22Rv1 (cell line): ENCODE measurements at regions not wholly inside any gene's neighbourhood (a gene's known extent, or its start where the extent isn't known, plus 50 kb on each side); places are given as distances from the start of the nearest gene placed in this dataset.

Experiments
- H3K27ac ChIP-seq: fragments of 450-650 bp; 2 replicates; pipeline ENCODE4 v1.5.1; 2017
- ZFX ChIP-seq: fragments of 450-650 bp; IDR thresholded peaks from 2 replicates; pipeline ENCODE4 v1.6.1; 2017; ENCODE audit warnings: antibody characterized with exemption, borderline replicate concordance
- TF ChIP-seq, protein P1 (sequence below): fragments of 450-650 bp; IDR thresholded peaks from 2 replicates; pipeline ENCODE4 v1.5.1; 2017; ENCODE audit warnings: mild to moderate bottlenecking

DNA sequence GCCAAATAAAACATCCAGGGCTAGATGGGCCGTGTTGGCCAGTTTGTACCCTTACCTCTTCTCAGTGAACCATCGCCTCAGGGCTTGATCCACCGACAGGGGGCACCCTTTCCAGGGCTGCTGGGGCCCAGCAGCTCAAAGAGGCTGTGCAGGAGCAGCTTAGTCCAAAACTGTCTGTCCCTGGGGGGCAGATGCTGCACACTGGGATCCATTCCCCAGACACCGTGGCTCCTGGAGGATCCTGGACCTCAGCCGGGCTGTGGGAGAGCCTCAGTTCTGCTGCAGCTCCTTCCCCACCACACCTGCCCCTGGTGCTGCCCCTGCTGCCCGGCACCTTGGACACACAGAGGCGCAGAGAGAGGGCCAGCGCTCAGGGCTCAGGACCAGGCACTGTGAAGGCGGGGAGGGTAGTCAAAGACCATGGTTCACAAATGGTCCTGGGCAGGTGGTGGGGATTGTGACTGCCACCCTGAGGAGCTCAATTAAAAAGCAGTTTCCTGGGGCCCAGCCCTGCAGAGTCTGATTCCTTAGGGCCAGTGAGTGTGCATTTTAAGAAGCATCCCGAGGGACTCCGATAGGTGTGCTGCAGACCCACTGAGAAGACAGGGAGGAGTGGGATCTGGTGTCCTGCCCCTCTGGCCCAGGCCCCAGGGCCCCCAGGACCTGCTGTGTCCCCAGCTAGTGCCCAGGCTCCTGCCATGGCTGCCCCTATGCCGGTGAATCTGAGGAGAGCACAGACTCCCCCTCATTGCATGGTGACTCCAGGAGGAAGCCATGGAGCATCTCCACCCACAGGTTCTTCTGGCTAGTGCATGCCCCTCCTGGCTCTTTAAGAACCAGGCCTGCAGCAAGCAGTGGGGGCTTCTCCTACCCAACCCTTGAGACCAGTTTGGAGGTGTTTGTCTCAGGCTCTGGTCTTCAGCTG is 86.5 kb upstream of the PRR20G start:
- TF ChIP-seq ZFX, result no peak
- TF ChIP-seq, protein P1, sequence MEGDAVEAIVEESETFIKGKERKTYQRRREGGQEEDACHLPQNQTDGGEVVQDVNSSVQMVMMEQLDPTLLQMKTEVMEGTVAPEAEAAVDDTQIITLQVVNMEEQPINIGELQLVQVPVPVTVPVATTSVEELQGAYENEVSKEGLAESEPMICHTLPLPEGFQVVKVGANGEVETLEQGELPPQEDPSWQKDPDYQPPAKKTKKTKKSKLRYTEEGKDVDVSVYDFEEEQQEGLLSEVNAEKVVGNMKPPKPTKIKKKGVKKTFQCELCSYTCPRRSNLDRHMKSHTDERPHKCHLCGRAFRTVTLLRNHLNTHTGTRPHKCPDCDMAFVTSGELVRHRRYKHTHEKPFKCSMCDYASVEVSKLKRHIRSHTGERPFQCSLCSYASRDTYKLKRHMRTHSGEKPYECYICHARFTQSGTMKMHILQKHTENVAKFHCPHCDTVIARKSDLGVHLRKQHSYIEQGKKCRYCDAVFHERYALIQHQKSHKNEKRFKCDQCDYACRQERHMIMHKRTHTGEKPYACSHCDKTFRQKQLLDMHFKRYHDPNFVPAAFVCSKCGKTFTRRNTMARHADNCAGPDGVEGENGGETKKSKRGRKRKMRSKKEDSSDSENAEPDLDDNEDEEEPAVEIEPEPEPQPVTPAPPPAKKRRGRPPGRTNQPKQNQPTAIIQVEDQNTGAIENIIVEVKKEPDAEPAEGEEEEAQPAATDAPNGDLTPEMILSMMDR, result peak; percentile 69

DNA sequence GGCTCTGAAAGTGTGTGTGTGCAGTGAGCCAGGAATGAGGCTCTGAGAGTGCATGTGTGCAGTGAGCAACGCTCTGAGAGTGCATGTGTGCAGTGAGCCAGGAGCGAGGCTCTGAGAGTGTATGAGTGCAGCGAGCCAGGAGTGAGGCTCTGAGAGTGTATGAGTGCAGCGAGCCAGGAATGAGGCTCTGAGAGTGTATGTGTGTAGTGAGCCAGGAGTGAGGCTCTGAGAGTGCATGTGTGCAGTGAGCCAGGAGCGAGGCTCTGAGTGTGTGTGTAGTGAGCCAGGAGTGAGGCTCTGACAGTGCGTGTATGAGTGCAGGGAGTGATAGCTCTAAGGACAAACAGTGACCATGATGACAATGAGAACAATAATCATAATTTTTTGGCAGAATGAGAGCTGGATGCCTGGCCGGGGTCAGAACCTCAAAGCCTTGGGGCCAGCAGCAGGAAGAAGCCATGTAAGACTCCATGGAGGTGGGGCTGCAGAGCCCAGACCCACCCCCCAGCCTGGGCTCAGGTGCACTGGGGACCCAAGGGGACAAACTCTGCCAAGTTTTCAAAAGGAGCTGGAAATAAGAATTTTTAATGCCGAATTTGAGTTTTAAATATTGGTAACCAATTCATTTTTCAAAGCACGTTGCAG is 85.7 kb upstream of the PRR20G start:
- no peak for TF ChIP-seq ZFX
- TF ChIP-seq, protein P1, result no peak
- H3K27ac ChIP-seq, result no peak overlapping the region

More for the DNA sequence above, 86.5 kb upstream of the PRR20G start:
- no peak overlapping the region for H3K27ac ChIP-seq

DNA sequence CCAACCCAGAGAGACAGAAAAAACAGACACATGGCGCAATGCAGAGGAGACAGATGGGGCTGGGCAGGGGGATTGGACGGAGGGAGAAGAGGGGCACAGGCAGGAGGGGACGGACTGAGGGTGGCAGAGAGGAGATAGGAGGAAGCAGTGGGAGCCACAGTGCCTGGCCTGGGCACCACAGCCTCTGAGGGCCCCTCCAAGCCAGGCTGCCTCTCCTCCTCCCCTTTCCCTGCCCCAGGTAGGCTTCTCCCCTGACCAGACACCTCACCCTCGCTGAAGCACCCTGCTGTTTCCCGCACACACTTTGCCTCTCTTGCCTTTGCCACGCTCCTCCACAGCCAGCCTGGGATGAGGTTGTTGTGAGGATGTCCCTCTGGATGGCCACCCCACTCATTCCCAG is 84.0 kb upstream of the PRR20G start:
- no peak overlapping the region for H3K27ac ChIP-seq
- no peak for TF ChIP-seq ZFX
- TF ChIP-seq, protein P1, result no peak

DNA sequence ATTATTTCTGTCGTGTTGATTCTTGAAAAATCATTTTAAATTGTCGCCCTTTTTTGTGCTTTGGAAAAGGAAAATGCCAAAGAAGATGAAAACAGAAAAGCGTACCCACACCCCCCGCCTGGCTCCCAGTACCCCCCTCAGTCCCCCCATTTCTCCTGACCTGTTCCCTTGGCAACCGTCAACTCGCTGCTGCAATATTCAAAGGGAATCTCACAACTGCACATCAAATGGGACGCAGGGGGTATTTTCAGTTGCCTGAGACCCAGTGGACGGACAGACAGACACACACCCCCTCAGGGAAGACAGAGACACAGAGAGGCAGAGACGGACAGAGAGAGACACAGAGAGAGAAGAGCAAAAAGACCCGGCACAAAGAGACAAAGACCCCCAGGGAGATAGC is 83.5 kb upstream of the PRR20G start:
- no peak overlapping the region for H3K27ac ChIP-seq
- TF ChIP-seq, protein P1, result no peak
- no peak for TF ChIP-seq ZFX

DNA sequence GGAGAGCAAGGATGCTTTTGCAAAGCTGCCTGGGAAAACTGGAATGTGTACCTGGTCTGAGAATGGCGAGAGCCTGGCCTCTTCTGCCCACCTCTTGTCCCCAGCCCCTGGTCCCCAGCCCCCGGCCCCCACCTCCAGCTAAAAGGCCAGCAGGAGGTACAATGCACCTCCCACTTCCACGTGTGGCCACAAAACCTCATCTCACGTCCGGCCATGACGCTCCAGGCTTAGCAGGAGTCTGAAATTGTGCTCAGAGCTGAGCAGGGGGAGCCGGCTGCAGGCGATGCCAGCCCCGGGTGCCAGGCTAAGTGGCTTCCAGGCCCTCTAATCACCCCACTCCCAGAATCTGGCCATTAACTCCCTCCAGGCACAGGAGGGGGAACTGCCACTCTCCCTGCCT is 83.1 kb upstream of the PRR20G start:
- no peak overlapping the region for H3K27ac ChIP-seq
- no peak for TF ChIP-seq ZFX
- TF ChIP-seq, protein P1, result no peak

DNA sequence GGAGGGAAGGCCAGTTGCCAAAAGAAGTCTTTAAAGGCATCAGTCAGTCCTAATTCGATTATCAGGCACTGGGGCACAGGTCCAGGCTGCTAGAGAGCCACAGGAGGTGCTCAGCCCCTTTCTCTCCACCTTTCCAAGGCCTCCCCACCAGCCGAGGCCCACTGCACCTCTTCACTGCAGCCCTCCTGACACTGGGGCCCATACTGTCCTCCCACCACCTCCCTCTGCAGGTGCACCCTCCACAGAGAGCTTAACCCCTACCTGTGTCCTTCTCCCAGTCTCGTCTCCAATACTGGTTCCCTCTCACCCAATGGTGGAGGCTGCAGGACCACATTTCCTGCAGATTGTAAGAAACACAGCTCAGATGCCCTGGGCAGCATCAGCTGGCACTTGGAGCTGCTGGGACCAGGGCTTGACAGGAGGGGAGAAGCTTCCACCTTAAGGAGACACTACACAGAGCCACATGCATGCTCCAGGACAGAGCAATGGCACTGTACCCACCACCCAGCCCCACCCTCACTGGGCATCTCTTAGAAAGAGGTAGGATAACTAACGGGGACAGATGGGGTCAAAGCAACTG is 81.6 kb upstream of the PRR20G start:
- no peak overlapping the region for H3K27ac ChIP-seq
- no peak for TF ChIP-seq ZFX
- TF ChIP-seq, protein P1, result no peak
